ENCODE measurements at regions not wholly inside any gene's neighbourhood (a gene's known extent, or its start where the extent isn't known, plus 50 kb on each side); places are given as distances from the start of the nearest gene placed in this dataset.

DNA sequence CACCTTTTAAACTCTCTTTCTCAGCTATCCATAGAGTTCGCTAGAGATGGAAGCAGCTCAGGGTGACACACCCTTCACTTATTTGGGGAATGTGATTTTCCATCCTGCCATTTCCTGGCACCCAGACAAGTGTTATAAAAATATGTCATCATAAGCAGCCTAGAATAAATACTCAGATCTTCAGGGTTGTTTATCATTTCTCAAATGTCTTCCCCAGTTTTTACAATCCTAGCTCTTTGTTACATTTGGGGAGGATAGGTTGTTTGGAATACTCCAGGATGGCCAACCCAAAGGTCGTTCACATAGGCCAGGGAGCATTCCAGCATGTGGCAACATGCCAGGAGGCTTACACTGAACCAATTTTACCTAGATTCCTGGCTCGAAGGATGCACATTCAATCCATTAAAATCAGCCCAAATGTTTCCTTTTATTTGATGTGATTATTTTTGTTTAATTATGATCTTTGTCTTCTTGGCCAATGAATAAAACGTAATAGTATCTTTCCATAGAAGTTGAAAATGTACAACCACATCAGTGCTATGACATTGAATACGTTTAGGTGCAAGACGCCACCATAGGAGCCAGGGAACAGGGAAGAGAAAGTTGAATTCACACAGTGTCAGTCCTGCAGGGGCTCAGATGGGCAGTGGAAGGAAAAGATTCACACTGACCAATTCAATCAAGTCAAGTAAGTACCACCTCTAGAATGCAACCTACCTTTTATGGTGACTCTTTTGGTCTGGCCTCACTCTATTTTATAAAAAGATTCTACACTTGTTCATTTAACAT, 537.7 kb upstream of the MDFIC2 start:
- TF ChIP-seq PPARA (CRISPR knock-in tag; IDR thresholded peaks at IDR 0.05; ENCODE audit: borderline replicate concordance) (no peak), ZC3H10 (CRISPR knock-in tag; IDR thresholded peaks at IDR 0.05) (no peak), ZFP30 (CRISPR knock-in tag; IDR thresholded peaks at IDR 0.05) (no peak), BACH2 (CRISPR knock-in tag; IDR thresholded peaks at IDR 0.05; ENCODE audit: borderline replicate concordance) (no peak), CSDC2 (CRISPR knock-in tag; IDR thresholded peaks at IDR 0.05) (no peak), TOX (CRISPR knock-in tag; IDR thresholded peaks at IDR 0.05; ENCODE audit: borderline replicate concordance) (no peak), ARNTL (CRISPR knock-in tag; IDR thresholded peaks at IDR 0.05; ENCODE audit: borderline replicate concordance, low read depth) (no peak)
- TF ChIP-seq, protein P1, sequence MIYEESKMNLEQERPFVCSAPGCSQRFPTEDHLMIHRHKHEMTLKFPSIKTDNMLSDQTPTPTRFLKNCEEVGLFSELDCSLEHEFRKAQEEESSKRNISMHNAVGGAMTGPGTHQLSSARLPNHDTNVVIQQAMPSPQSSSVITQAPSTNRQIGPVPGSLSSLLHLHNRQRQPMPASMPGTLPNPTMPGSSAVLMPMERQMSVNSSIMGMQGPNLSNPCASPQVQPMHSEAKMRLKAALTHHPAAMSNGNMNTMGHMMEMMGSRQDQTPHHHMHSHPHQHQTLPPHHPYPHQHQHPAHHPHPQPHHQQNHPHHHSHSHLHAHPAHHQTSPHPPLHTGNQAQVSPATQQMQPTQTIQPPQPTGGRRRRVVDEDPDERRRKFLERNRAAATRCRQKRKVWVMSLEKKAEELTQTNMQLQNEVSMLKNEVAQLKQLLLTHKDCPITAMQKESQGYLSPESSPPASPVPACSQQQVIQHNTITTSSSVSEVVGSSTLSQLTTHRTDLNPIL (CRISPR knock-in tag; IDR thresholded peaks at IDR 0.05; ENCODE audit: low read depth) = no peak
- TF ChIP-seq, protein P2, sequence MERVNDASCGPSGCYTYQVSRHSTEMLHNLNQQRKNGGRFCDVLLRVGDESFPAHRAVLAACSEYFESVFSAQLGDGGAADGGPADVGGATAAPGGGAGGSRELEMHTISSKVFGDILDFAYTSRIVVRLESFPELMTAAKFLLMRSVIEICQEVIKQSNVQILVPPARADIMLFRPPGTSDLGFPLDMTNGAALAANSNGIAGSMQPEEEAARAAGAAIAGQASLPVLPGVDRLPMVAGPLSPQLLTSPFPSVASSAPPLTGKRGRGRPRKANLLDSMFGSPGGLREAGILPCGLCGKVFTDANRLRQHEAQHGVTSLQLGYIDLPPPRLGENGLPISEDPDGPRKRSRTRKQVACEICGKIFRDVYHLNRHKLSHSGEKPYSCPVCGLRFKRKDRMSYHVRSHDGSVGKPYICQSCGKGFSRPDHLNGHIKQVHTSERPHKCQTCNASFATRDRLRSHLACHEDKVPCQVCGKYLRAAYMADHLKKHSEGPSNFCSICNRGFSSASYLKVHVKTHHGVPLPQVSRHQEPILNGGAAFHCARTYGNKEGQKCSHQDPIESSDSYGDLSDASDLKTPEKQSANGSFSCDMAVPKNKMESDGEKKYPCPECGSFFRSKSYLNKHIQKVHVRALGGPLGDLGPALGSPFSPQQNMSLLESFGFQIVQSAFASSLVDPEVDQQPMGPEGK (CRISPR knock-in tag; IDR thresholded peaks at IDR 0.05; ENCODE audit: borderline replicate concordance) = no peak
